PC-9 (cell line): ENCODE measurements at regions not wholly inside any gene's neighbourhood (a gene's known extent, or its start where the extent isn't known, plus 50 kb on each side); places are given as distances from the start of the nearest gene placed in this dataset.

Experiments
- CTCF ChIP-seq: fragments of 200-600 bp; sonication (generic); conservative IDR thresholded peaks from 2 replicates; pipeline ENCODE4 v1.6.1; 2017; ENCODE audit warnings: mixed run types, antibody characterized with exemption, mild to moderate bottlenecking, moderate library complexity
- EZH2 ChIP-seq: fragments of 200-600 bp; sonication (generic); IDR thresholded peaks from 2 replicates; pipeline ENCODE4 v1.8.0; 2017; ENCODE audit warnings: antibody characterized with exemption, low read depth

- TF ChIP-seq CTCF (no peak), EZH2 (no peak)
Measured at GRCh38 chr6:103177791-103178190, 1681.9 kb downstream of the HACE1 start.
